ENCODE measurements at regions not wholly inside any gene's neighbourhood (a gene's known extent, or its start where the extent isn't known, plus 50 kb on each side); places are given as distances from the start of the nearest gene placed in this dataset.
"Not testable (repeated sequence)": the region's sequence is repeated elsewhere in the genome, so short reads cannot be mapped to it uniquely, and the experiment has no call there.

GRCh38 chr4:187002133-187002532 is 278.5 kb upstream of the FAT1 start:
- not testable (repeated sequence) for TF ChIP-seq PRDM10 (tag by site-specific recombination; IDR thresholded peaks at IDR 0.05); SCRT1 (tag by site-specific recombination; IDR thresholded peaks at IDR 0.05; ENCODE audit: borderline replicate concordance)

All from HEK293 (cell line).